HG02623 (cell line): ENCODE measurements at regions not wholly inside any gene's neighbourhood (a gene's known extent, or its start where the extent isn't known, plus 50 kb on each side); places are given as distances from the start of the nearest gene placed in this dataset.
A peak's percentile ranks its signal among the peaks of the same experiment; 100 is the strongest.
"Not testable (repeated sequence)": the region's sequence is repeated elsewhere in the genome, so short reads cannot be mapped to it uniquely, and the experiment has no call there.

Source experiments
- ATAC-seq: cut with Tn5 transposase; IDR thresholded peaks from one replicate; pipeline ENCODE4 v1.9.1; 2021; ENCODE audit warnings: moderate library complexity; ENCODE audit not compliant: unreplicated experiment

DNA sequence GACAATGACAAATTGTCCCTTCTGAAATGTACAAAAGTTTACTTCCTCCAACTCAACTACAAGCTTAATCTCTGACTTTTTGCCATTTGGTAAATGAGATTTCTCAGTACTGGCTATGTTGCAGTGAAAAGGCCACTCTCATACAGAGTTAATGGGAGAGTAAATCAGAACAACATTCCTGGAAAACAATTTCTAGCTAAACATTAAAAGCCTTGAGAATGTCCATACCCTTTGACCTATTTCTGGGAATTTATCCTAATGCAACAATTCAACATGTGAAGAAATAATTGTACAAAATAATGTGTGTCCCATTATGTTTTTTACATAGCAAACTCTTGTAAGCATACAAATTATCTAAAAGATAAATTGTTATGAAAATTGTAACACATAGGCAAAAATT lies 56.3 kb upstream of the SPEF2 start:
- ATAC-seq = no peak

DNA sequence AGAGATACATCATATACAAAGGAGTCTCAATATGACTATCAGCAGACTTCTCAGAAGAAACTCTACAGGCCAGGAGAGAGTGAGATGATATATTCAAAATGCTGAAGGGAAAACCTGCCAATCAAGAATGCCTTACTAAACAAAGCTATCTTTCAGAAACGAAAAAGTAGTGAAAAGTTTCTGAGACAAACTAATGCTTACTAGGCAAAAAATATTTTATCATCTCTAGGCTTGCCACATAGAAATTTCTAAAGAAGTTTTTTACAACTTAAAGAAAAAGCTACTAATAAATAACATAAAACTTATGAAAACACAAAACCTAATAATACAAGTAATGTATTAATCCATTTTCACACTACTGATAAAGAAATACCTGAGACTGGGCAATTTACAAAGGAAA lies 59.9 kb upstream of the SPEF2 start:
- no peak for ATAC-seq

DNA sequence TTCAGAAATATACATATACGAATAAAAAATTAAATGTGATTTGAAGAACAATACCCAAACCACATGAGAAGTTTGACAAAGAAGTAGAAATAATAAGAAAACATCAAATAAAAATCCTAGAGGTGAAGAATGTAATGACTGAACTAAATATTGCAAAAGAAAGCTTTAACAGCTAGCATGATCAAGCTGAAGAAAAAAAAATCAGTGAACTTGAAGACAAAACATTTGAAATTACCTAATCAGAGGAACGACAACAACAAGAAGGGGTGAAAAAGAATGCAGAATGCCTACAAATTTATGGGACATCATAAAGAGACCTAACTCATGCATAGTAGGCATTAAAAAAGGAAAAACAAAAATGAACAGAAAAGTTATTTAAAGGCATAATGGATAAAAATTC lies 60.5 kb upstream of the SPEF2 start:
- no peak for ATAC-seq

GRCh38 chr5:35554016-35554415 lies 63.6 kb upstream of the SPEF2 start:
- no peak for ATAC-seq

DNA sequence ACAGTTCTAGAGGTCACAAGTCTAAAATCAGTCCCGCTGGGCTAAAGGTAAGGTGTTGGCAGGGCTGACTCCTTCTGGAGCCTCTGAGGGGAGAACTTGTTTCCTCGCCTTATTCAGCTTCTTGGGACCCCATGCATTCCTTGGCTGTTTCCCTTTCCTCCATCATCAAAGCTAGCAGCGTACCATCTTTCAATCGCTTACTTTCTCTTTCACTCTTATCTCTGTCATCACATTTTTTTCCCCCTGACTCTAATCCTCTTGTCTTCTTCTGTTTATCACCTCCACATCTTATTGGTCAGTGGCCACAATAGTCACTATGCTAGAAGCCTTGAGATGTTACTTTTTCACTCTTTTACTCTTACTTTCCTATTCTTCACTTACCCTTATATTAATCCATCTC lies 72.5 kb upstream of the SPEF2 start:
- no peak for ATAC-seq

GRCh38 chr5:35543408-35543807 lies 74.3 kb upstream of the SPEF2 start:
- ATAC-seq = no peak

- no peak for ATAC-seq
These were observed 77.7 kb upstream of the SPEF2 start for GRCh38 chr5:35540002-35540401.

DNA sequence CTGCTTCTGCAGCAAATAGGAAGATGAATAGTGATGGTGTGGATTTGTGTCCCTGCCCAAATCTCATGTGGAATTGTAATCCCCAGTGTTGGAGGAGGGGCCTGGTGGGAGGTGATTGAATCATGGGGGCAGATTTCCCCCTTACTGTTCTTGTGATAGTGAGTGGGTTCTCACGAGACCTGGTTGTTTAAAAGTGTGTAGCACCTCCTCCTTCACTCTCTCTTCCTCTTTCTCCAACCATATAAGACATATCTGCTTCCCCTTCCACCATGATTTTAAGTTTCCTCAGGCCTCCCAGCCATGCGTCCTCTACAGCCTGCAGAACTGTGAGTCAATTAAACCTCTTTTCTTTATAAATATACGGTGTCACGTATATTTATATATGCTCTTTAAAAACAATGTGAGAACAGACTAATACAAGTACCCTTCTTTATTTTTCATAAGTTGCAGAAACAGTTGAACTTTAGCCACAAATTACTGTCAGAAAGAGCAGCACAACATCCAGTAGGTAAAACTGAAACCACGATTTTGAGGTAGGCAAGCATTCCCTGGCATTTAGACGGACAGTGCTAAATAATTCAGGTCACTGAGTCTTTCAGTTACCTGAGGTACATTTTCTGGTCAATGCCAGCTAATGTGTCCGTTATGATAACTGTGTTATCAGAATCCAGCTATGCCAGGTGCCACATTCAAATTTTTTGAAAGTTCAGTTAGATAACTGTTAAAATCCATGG lies 79.3 kb upstream of the SPEF2 start:
- no peak for ATAC-seq

- no peak for ATAC-seq
These were observed 84.5 kb upstream of the SPEF2 start for GRCh38 chr5:35533156-35533555.

DNA sequence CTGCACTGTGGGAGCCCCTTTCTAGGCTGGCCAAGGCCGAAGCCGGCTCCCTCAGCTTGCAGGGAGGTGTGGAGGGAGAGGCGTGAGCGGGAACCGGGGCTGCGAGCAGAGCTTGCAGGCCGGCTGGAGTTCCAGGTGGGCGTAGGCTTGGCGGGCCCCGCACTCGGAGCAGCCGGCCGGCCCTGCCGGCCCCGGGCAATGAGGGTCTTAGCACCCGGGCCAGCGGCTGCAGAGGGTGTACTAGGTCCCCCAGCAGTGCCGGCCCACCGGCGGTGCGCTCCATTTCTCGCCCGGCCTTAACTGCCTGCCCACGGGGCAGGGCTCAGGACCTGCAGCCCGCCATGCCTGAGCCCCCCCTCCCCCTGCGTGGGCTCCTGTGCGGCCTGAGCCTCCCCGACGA lies 86.1 kb upstream of the SPEF2 start:
- not testable (repeated sequence) for ATAC-seq

DNA sequence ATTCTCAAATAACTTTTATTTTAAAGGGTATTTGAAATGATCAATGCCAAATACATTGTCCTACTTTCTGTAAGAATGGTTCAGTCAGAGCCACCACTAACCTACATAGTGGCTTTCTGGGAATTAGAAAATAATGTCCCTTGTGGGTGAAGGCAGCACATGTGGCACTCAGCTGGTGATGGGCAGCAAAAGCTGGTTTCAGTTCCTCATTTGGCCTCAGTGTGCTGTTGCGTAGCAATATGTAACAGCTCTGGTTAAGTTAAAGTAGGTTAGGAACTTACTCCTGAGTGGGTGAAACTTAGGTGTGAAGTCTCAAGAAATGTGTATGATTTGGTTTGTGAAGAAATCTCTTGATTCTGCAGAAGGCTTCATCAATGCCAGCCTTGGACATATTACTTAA lies 99.6 kb upstream of the SPEF2 start:
- peak; percentile 95 for ATAC-seq

DNA sequence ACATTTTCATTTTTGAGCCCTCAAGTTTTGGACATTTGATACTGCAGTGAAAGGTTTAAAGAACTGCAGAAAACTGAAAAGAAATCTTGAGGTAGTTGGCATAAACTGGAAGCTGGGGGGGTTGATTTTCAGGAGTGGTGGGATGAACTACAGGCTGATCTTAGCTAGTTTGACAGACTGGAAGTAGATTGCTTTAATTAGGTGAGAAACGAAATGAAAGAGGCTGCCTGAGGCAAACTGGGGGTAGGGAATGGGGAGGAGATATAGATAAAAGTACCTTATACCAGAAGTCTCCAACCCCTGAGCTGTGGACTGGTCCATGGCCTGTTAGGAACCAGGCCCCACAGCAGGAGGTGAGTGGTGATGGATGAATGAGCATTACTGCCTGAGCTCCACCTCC lies 101.4 kb upstream of the SPEF2 start:
- ATAC-seq = no peak

DNA sequence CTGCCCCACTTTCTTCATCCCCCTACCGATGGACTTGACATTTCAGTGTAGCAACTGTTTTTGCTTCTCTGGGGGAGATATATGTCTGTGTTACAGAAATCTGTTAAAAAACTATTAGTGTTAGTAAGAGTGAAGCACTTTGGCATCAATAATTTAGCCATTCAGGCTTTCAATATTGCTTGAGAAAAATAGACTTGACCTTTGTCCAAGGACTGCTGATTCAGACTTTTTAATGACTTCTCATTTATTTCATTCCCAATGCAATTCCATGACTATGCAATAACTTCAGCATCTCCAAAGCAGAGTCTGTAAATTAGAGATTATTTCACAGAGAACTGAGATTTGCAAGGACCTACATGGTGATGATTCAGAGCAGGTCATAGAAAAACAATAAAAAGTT lies 104.1 kb upstream of the SPEF2 start:
- ATAC-seq = no peak

DNA sequence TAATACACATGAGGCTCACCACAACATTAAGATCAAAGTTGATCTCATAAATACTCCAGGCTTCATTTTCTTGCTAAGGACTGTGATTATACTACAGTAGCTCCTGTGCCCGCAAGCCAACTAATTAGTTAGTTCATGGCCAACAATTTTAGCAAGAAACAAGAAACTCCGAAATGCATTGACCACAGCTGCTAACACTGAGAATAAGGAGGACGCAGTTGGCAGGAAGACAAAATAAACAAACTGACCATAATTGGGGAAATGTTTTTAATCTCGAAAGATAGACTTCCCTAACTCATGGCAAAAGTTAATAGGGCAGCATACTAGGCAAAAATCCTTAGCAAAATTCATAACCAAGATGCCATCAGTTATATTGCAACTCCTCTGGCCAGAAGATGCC lies 115.5 kb upstream of the SPEF2 start:
- ATAC-seq = no peak

- ATAC-seq = no peak
These were observed 128.9 kb upstream of the SPEF2 start for GRCh38 chr5:35488791-35489190.

- no peak for ATAC-seq
These were observed 129.6 kb upstream of the SPEF2 start for GRCh38 chr5:35488055-35488454.

GRCh38 chr5:35487233-35488025 lies 130.2 kb upstream of the SPEF2 start:
- no peak for ATAC-seq

DNA sequence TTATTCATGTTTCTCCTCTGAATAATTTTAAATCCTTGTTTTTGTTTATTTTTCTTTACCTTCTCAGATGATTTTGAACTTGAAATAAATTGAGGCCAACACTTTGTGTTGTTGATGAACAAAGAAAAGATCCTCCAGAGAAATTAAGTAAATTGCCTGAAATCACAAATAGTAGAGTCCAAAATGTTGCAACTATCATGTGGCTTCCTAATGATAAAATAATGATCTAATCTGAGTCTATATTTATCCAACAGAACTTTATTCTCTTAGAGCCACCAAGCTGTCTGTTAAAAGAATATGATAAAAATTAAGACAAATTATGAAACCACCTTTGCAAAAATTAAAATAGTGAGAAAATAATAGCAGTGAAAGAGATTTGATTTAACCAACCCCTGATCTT lies 132.2 kb upstream of the SPEF2 start:
- ATAC-seq = no peak

DNA sequence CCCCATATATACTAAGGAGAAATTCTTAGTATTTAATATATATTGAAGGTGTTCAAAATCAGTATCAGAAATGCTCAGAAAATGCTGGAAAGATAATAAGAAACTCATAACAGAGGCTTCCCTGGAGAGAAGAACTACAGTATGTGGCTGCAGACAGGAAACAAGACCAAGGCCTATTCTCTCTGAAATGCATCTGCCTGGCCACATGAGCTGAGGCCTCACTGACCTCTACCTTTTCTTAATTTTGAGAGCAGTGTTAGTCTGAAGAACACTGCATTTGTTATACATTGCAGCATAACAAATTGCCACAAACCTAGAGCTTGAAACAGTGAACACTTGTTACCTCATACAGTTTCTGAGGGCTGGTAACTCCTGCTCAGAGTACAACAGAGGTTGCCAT lies 133.4 kb upstream of the SPEF2 start:
- no peak for ATAC-seq

DNA sequence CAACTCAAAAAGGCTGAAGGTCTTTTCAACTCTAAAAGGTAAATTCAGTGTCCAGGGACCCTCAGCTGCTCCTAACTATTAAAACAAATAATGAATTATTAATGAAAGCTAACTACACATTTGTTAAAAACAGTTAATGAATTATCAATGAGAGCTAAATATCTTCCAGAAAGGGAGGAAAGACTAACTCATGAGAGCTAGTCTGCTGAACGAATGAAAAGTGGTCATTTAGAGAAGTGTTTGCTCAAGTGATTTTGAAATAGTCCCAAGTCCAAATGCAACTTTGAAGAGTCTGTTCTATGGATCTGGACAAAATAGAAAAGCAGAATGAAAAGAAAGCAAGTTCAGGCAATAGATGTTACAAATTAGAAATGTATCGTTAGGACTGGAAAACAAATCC lies 133.9 kb upstream of the SPEF2 start:
- ATAC-seq = no peak

GRCh38 chr5:35483191-35483590 lies 134.5 kb upstream of the SPEF2 start:
- no peak for ATAC-seq

DNA sequence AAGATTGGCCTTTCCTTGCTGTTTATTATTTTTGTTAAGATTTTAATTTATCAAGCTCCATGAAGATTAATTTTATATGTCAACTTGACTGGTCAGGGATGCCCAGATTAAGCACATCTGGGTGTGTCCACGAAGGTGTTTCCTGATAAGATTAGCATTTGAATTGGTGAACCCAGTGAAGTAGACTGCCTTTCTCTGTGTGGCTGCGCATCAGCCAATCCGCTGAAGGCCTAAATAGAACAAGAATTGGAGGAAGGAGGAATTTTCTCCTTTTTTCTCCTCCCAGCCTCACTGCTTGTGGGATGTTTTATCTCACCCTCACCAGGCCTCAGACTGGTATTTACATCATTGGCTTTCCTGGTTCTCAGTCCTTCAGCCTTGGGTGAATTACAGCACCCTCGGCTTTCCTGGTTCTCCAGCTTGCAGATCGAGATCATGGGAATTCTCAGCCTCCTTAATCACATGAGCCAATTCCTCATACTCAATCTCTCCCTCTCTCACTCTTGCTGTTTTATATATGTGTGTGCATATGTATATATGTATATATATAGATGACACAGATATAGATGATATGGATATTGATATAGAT lies 135.4 kb upstream of the SPEF2 start:
- ATAC-seq = no peak
